AG04449 (cell line): ENCODE measurements at regions not wholly inside any gene's neighbourhood (a gene's known extent, or its start where the extent isn't known, plus 50 kb on each side); places are given as distances from the start of the nearest gene placed in this dataset.
"Not testable (repeated sequence)": the region's sequence is repeated elsewhere in the genome, so short reads cannot be mapped to it uniquely, and the experiment has no call there.

Source experiments
- CTCF ChIA-PET: fragments of 350-600 bp; formaldehyde crosslinking; extraction: SDS; loops from one replicate; lab custom pipeline; 2021; ENCODE audit warnings: antibody characterized with exemption; lab: Yijun Ruan, JAX
- POLR2A ChIA-PET: fragments of 400-600, 350-600 bp; formaldehyde crosslinking; extraction: SDS; loops from one replicate; lab custom pipeline; 2020; ENCODE audit warnings: antibody characterized with exemption, inconsistent platforms; lab: Yijun Ruan, JAX
- DNase-seq: peaks from one replicate; pipeline ENCODE4 v3.0.0-alpha.2; 2010; ENCODE audit warnings: low read depth, low spot score
- H3K4me3 ChIP-seq: 2 replicates; pipeline ENCODE4 v1.5.1; 2011; ENCODE audit warnings: low read depth, mild to moderate bottlenecking, control low read depth, low read length
- CTCF ChIP-seq: IDR thresholded peaks from one replicate; pipeline ENCODE4 v1.5.1; 2011; ENCODE audit warnings: mild to moderate bottlenecking, moderate library complexity, low read length, control low read depth, inconsistent platforms; ENCODE audit not compliant: insufficient read depth; ENCODE audit errors: missing control alignments

- no peak for TF ChIP-seq CTCF
- CTCF ChIA-PET = no interaction called here
- DNase-seq = no peak
- POLR2A ChIA-PET = no interaction called here
- no peak overlapping the region for H3K4me3 ChIP-seq
Observed at GRCh38 chr12:111244673-111245072, 124.2 kb downstream of the PHETA1 start.

DNA sequence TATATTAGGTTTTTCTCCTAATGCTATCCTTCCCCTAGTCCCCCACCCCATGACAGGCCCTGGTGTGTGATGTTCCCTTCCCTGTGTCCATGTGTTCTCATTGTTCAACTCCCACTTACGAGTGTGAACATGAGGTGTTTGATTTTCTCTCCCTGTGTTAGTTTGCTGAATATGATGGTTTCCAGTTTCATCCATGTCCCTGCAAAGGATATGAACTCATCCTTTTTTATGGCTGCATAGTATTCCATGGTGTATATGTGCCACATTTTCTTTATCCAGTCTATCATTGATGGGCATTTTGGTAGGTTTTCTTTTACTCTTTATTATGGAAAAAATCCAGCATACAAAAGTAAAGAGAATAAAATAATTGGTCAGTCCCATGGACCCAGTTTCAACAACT is 126.1 kb downstream of the PHETA1 start:
- DNase-seq, H3K4me3 ChIP-seq, POLR2A ChIA-PET: not testable (repeated sequence)
- CTCF ChIA-PET = interaction anchor here (1.1 kb wide), 1 partner anchor 35 kb away, joined by 3 read pairs; no protein-coding TSS in a partner anchor

- POLR2A ChIA-PET = no interaction called here
- TF ChIP-seq CTCF = no peak
- CTCF ChIA-PET = interaction anchor here (1.1 kb wide), 1 partner anchor 36 kb away, joined by 3 read pairs; no protein-coding TSS in a partner anchor
- DNase-seq = no peak
- H3K4me3 ChIP-seq = no peak overlapping the region
Observed at GRCh38 chr12:111242184-111242583, 126.7 kb downstream of the PHETA1 start.

DNA sequence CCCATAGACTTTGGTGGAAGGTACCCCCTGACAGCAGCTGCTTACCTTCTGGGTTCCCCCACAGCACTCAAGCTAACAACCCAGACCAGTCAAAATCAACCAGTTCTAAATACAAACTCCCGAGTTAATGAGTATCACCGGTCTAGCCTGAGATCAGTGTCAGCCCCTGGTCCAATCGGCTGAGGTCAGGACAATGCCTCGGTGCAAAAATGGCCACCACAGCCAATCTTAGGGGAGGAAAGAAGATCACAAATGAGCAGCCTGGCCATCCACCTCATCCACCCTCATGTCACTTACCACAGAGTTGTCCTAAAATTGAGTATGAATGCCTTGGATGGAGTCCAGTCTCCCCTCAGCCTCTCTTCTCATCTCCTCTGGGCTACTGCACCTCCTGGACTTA is 128.5 kb downstream of the PHETA1 start:
- DNase-seq = no peak
- no peak for TF ChIP-seq CTCF
- ChIA-PET POLR2A (no interaction called here), CTCF (no interaction called here)
- H3K4me3 ChIP-seq = no peak overlapping the region

DNA sequence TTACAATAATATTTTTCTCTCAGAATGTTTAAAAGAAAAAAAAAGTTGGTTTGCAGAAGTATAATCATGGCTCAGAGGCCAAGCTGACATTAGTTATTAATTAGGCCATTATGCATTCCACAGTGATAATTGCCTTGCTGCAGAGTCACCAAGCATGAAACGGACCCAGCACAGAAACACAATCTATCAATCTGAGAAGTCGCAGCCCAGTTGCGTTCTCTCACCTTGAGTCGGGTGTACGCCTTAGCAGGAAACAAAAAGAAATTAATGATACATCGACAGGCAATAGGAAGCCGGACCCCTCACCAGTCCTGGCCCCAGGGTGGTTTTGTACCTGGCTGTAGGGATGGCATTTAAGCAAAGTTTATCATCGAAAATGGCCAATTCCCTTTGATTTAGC is 129.7 kb downstream of the PHETA1 start:
- no peak overlapping the region for H3K4me3 ChIP-seq
- no peak for DNase-seq
- CTCF ChIA-PET = no interaction called here
- POLR2A ChIA-PET = no interaction called here
- no peak for TF ChIP-seq CTCF

DNA sequence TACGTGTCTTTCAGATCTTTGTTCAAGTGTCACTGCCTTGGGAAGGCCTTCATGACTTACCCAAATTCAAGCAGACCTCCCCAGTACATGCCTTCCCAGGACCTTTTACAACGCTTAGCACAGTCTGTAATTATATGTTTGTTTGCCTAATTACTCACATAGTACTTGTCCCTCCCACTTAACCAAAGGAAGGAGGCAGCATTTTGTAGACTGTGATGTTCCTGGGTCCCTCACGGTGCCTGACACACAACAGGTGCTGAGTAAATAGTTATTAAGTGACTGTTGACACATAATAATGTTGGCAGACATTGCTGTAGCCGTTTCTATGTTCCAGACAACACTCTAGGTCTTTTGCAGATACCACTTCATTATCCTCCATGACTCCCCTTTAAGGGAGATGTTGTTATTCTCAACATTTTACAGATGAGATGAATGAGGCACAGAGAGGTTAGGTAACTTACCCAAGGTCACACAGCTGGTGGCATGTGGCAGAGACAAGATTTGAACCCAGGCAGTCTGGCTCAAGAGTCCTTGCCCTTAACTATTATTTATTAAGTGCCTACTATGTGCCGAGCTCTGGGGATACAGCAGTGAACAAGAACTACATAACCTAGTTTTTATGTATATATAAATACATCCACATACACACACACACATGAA is 130.7 kb downstream of the PHETA1 start:
- DNase-seq = no peak
- no peak for TF ChIP-seq CTCF
- ChIA-PET POLR2A (no interaction called here), CTCF (no interaction called here)
- no peak overlapping the region for H3K4me3 ChIP-seq

- POLR2A ChIA-PET, CTCF ChIA-PET, H3K4me3 ChIP-seq, DNase-seq: not testable (repeated sequence)
Observed at GRCh38 chr12:111234491-111234890, 134.4 kb downstream of the PHETA1 start.
